Hippocampal formation (tissue), 2 donors: ENCODE measurements at regions not wholly inside any gene's neighbourhood (a gene's known extent, or its start where the extent isn't known, plus 50 kb on each side); places are given as distances from the start of the nearest gene placed in this dataset.

Experiments used
- DNase-seq, 2 donors: peaks; one replicate each; lab custom pipeline; 2025; lab: John Stamatoyannopoulos, UW

- no peak for DNase-seq
Measured at GRCh38 chr10:90407131-90407530, 450.7 kb downstream of the HTR7 start.

DNA sequence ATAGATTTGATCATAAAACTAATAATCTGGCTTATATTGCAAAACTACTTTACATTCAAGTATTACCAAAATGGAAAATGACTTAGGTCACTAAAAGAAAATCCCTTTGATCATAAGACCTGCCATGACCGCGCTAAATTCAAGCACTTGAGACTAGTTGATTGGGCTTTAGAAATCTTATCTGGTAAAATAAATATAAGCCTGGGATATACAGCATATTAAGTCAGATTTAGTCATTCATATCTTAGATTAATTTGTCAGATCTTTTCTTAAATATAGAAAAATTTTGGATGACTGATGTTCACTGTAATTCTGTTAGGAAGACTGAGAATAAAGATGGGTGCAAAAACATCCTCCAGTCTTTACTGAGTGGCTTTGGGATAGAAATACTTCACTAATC is 450.0 kb downstream of the HTR7 start:
- no peak for DNase-seq

DNA sequence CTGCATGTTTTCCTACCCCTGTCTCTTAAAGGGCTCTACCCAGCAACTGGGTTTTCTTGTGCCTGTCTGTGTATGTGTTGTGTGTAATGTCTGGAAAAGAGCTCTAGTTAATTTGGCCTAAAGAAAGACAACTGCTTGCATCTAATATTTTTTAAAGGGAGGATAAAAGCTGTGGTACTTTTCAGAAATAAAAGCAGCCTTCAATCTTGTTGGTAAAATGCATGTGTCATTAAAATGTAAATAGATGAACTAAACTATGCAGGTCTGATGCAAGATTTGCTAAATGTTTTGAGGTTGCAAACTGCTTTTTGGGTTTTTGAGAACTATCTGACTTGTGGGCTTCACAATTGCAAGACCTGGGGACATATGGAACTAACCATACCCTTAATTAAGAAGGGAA is 445.3 kb downstream of the HTR7 start:
- DNase-seq = no peak

DNA sequence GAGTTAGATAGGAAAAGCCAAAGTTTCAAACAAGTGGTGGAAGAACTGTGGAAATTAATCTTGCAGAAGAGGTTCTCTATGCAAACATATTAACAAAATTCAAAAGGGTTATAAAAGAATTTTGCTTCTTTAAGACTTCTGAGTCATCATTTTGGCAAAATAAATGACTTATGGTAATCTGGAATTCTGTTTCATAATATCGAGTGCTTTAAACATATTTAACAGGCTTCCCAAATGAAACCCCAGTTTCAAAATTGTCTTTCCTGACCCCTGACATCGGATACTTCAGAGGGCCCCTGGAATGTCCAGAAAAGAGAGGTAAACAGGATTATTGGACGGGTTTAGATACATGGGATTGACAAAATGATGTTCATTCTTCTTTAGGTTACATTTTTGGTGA is 444.6 kb downstream of the HTR7 start:
- DNase-seq = no peak

- no peak for DNase-seq
Measured at GRCh38 chr10:90414926-90415325, 442.9 kb downstream of the HTR7 start.

DNA sequence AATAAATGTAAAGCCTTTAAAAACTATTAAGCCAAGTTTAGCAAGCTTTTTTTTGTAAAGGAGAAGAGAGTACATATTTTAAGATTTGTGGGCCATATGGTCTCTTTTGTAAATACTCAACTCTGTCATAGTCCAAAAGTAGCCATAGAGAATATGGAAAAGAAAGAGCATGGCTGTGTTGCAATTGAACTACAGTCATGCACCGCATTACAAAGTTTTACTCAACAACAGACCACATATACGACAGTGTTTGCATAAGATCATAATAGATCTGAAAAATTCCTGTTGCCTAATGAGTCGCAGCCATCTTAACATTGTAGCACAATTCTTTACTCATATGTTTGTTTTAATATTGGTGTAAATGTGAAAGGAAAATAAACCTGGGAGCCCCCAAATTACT is 440.8 kb downstream of the HTR7 start:
- DNase-seq = no peak

DNA sequence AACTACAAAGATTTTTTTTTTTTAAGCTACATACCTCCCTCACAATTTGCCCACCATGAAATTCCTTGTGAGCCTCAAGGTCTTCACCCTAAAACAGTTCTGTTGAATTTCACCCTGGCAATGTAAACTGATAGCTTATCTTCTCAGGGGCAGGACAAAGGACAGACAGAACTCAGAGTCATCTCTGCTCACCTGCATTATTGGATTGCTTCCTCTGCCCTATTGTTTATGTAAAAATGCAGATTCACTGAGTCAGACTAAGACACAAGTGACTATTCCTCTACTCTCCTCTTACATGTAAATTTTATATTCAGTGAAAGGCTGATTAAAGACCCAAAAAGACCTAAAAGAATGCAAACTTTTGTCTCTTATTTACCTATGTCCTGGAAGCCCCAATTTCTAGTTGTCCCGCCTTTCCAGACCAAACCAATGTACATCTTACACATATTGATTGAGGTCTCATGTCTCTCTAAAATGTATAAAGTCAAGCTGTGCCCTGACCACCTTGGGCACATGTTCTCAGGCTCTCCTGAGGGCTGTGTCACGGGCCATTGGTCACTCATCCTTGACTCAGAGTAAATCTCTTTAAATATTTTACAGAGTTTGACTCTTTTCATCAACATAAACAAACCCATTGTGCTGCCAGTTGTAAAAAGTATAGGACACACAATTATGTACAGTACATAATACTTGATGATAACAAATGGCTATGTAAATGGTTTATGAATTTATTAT is 440.2 kb downstream of the HTR7 start:
- DNase-seq = no peak

DNA sequence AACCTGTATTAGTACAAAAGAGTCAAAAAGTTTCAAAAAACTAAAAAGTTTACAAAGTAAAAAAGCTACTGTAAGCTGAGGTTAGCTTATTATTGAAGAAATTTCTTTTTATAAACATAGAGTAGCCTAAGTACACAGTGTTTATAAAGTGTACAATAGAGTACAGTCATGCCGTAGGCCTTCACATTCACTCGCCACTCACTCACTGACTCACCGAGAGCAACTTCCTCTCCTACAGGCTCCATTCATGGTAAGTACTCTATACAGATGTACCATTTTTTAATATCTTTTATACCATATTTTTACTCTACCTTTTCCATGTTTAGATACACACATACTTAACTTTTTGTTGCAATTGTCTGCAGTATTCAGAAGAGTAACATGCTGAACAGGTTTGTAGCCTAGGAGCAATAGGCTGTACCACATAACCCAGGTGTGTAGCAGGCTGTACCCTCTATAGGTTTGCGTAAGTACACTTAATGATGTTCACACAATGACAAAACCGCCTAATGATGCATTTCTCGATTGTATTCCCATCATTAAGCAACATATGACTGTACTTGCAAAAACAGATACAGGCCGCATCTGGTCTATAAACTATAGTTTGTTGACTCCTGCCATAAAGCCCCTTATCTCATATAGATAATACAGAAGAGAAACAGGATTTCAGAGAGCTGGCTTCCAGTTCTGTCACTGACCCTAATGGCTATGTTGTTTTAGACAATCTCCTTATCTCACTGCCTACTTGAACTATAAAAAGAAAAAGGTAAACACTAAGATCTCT is 438.8 kb downstream of the HTR7 start:
- no peak for DNase-seq

DNA sequence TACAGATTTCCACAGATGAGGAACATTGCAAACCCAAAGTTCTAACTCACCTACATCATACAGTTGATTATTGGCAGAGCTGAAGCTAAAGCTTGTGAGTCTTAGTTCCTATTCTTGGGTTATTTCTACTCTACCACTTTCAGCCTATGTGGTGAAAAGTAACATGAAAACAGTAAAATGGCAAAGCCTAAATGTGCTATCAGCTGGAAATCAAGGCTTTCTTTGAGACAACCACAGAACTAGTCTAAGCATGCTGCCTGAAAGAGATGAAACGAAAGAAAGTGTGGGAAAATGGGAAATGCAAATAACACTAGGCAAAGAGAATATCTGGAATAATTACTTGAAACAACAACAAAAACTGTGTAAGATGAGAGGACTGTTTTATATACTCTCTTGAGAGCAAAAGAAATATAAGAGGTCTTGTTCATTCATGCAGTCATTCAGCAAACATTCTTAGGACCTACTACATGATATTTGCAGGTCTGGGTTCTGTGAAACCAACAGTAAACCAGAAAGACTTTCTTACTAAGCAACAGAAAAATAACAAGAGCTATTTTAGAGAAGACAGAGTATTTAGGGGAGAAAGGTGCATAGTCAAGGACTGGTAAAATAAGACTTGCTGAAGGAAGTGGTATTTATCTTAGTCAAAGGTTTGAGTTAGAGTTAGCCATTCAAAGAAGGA is 437.1 kb downstream of the HTR7 start:
- DNase-seq = no peak

- no peak for DNase-seq
Measured at GRCh38 chr10:90421874-90422273, 436.0 kb downstream of the HTR7 start.

DNA sequence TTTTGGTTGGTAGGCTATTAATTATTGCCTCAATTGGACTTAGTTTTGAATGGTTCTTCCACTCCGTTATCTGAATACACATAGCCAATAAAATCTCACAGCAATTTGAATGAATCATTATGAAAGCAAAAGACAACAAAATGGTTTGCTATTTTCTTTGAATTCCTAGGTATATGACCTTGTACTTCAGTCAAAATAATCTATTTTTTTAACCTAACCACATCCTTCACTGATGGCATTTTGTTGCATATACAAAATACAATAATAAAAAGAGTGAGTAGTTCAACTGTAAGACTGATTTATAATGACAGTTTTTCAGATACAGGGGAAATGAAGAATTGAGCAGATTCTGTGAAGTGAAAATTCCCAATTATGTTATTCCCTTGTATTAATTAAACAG is 433.1 kb downstream of the HTR7 start:
- DNase-seq = no peak

DNA sequence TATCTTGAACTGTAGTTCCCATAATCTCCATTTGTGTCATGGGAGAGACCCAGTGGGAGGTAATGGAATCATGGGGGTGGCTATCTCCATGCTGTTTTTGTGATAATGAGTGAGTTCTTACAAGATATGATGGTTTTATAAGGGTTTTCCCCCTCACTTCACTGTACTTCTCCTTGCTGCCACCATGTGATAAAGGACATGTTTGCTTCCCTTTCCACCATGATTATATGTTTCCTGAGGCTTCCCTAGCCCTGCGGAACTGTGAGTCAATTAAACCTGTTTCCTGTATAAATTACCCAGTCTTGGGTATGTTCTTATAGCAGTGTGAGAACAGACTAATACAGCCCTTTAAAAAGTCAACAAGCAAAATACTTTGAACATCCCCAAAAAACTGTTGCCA is 427.7 kb downstream of the HTR7 start:
- DNase-seq = no peak

GRCh38 chr10:90432866-90433265 is 425.0 kb downstream of the HTR7 start:
- no peak for DNase-seq

- DNase-seq = no peak
Measured at GRCh38 chr10:90435296-90435695, 422.5 kb downstream of the HTR7 start.

DNA sequence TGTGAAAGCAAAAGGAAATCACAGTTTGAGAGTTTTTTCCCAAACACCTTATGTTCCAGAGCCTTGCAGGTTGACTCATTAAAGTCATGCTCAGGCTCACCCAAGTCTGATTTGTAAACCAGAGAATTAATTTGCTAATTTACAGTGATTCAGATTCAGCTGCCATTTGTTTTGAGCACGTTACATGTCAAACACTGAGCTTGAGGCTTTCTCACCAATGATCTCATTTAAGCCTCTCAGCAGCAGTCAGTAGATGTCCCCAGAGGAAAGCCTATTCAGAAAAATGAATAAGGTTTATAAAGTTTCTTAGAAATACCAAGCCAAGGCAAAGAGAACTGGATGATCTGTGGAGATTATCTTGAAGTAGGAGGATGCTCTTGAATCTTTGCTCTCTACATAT is 420.4 kb downstream of the HTR7 start:
- no peak for DNase-seq

DNA sequence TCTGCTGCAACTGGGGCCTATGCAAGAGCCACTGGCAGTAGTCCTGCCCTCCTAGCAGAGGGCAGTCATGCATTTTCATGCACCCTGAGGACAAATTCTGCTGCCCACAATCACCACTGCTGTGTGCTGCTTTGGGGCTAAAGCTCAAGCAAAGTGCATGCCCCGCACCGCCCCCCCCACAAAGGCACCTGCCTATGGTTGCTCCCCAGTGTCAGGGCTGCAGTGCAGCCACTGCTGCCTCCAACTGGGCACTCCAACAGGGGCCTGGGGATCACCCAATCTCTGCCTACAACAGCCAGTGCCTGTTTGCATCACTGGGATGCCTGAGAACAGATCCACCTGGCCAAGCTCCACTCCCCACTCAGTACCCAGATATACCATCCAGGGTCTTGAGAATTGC is 417.0 kb downstream of the HTR7 start:
- DNase-seq = no peak

DNA sequence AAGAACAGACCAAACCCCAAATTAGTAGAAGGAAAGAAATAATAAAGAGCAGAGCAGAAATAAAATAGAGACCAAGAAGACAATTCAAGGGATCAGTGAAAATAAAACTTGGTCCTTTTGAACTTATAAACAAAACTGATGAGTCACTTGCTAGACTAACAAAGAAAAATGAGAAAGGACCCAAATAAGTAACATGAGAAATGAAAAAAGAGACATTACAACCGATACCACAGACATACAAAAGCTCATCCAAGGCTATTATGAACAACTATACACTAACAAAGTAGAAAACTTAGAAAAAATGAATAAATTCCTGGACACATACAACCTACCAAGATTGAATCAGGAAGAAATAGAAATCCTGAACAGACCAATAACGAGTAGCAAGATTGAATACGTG is 414.5 kb downstream of the HTR7 start:
- DNase-seq = no peak

DNA sequence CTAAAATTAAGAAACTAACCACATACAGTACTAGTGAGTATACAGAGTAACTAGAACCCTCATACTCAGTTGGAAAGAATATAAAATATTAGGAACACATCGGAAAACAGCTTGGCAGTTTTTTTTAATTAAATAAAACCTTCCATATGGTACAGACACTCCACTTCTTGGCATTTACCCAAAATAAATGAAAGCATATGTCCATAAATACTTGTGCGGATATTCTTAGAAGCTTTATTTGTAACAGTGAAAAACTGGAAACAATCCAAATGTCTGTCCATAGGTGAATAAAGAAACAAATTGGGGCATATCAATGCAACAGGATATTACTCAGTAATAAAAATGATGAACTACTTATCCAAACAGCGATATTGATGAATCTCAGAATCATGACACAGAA is 410.0 kb downstream of the HTR7 start:
- no peak for DNase-seq

GRCh38 chr10:90450797-90451196 is 407.0 kb downstream of the HTR7 start:
- no peak for DNase-seq

DNA sequence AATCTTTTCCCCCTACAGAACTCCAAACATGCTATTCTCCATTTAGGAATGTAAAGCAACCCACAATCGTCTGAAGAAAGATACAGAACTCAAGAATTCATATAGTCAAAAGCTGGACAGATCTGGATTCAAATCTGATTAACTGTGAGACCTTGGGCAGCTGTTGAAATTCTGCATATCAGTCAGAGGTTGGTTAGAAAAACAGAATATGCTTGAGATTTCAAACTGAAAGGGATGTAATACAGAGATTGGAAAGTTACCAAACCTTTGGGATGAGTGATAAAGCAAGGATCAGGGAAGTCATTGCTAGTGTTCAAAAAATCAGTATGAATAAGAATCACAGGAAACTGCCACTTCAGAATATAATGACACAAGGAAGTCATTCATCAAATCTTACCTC is 406.6 kb downstream of the HTR7 start:
- DNase-seq = no peak

- DNase-seq = no peak
Measured at GRCh38 chr10:90458054-90458453, 399.8 kb downstream of the HTR7 start.

DNA sequence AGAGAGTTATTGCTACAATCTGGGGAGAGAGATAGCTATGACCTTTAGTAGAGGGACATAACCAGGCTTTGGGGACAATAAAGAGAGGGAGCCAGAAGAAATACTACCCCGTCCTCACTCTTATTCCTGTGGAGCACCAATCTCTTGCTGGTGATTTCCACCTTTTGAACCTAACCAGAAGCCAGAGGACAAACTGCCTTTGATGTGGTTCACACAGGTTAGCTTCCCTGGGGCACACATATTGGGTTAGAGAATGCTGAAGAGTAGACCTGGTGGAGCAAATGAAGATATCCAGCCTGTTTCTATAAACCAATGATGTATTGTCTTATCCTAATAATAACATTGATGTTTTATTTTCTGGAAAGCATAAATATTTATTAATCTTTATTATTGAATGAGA is 399.3 kb downstream of the HTR7 start:
- DNase-seq = no peak
